Keratinocyte (primary cell): ENCODE measurements at regions not wholly inside any gene's neighbourhood (a gene's known extent, or its start where the extent isn't known, plus 50 kb on each side); places are given as distances from the start of the nearest gene placed in this dataset.
"Not testable (repeated sequence)": the region's sequence is repeated elsewhere in the genome, so short reads cannot be mapped to it uniquely, and the experiment has no call there.

Experiments
- DNase-seq: peaks from one replicate; pipeline ENCODE4 v3.0.0-alpha.2; 2011; ENCODE audit warnings: low read depth, missing footprints, low spot score
- FAIRE-seq: peaks from 2 replicates; lab custom pipeline; 2011; peaks lifted over from hg19 to GRCh38; lab: Jason Lieb, UNC
- H2AFZ ChIP-seq: 2 replicates; pipeline ENCODE4 v1.6.0; 2012; ENCODE audit warnings: low read length, control low read depth, inconsistent platforms; ENCODE audit not compliant: control insufficient read depth
- H3K27ac ChIP-seq: 2 replicates; pipeline ENCODE4 v1.5.1; 2011; ENCODE audit warnings: low read length; ENCODE audit not compliant: control insufficient read depth, insufficient read depth
- H3K27me3 ChIP-seq: 3 replicates; pipeline ENCODE4 v1.6.0; 2011; ENCODE audit warnings: low read length; ENCODE audit not compliant: control insufficient read depth, insufficient read depth; ENCODE audit errors: extremely low read depth
- H3K36me3 ChIP-seq, 2 experiments: 2 replicates in 1 of 2; 3 replicates in 1 of 2; pipeline ENCODE4 v1.5.1; 2011; ENCODE audit warnings: low read length in 2 of 2, mild to moderate bottlenecking in 1 of 2; ENCODE audit not compliant: control insufficient read depth in 2 of 2, insufficient read depth in 2 of 2; ENCODE audit errors: extremely low read depth in 1 of 2
- H3K4me1 ChIP-seq: 3 replicates; pipeline ENCODE4 v1.5.1; 2011; ENCODE audit warnings: low read length; ENCODE audit not compliant: control insufficient read depth, insufficient read depth; ENCODE audit errors: extremely low read depth
- H3K4me2 ChIP-seq: 3 replicates; pipeline ENCODE4 v1.6.0; 2011; ENCODE audit warnings: low read depth, low read length; ENCODE audit not compliant: control insufficient read depth, insufficient read depth; ENCODE audit errors: extremely low read depth
- H3K4me3 ChIP-seq, 3 experiments: fragments of 200-600 bp in 1 of 3; sonication (generic) in 1 of 3; 2 replicates in 2 of 3; 3 replicates in 1 of 3; pipeline ENCODE4 v1.5.1; 2011 to 2016; ENCODE audit warnings: low read length in 3 of 3, mild to moderate bottlenecking in 3 of 3, control low read depth in 2 of 3, inconsistent platforms in 1 of 3, low read depth in 1 of 3, mixed read lengths in 1 of 3, mixed run types in 1 of 3, moderate library complexity in 1 of 3; ENCODE audit not compliant: control insufficient read depth in 2 of 3, insufficient read depth in 2 of 3; ENCODE audit errors: extremely low read depth in 1 of 3
- H3K79me2 ChIP-seq: 2 replicates; pipeline ENCODE4 v1.6.0; 2012; ENCODE audit warnings: low read length; ENCODE audit not compliant: control insufficient read depth, insufficient read depth
- H3K9ac ChIP-seq: 3 replicates; pipeline ENCODE4 v1.6.0; 2011; ENCODE audit warnings: low read length; ENCODE audit not compliant: control insufficient read depth, insufficient read depth; ENCODE audit errors: extremely low read depth
- H3K9me1 ChIP-seq: 3 replicates; pipeline ENCODE4 v1.6.0; 2011; ENCODE audit warnings: low read length; ENCODE audit not compliant: control insufficient read depth, insufficient read depth; ENCODE audit errors: extremely low read depth
- H3K9me3 ChIP-seq: 2 replicates; pipeline ENCODE4 v1.5.1; 2012; ENCODE audit warnings: low read depth, low read length; ENCODE audit not compliant: control insufficient read depth
- H4K20me1 ChIP-seq: 3 replicates; pipeline ENCODE4 v1.6.0; 2011; ENCODE audit warnings: low read length; ENCODE audit not compliant: control insufficient read depth, insufficient read depth; ENCODE audit errors: extremely low read depth
- EZH2 ChIP-seq: IDR thresholded peaks from one replicate; pipeline ENCODE4 v1.6.1; 2012; ENCODE audit warnings: inconsistent platforms, mild to moderate bottlenecking, low read length, moderate library complexity
- dilution Hi-C: fragments of 300-500 bp; cut with MboI; formaldehyde crosslinking; loops from one replicate; pipeline ENCODE4 v1.7.0; 2020; ENCODE audit warnings: low sequenced_read_pairs; ENCODE audit not compliant: extremely low pct_ligation_motif_present
- TF ChIP-seq, protein P1 (sequence below), 3 experiments: IDR thresholded peaks in 1 of 3; conservative IDR thresholded peaks in 1 of 3; optimal IDR thresholded peaks in 1 of 3; 2 replicates in 2 of 3; 3 replicates in 1 of 3; pipeline versions ENCODE3 to v1.5.1; 2011; ENCODE audit warnings: low read length in 3 of 3, mild to moderate bottlenecking in 3 of 3, moderate library complexity in 2 of 3, control low read depth in 1 of 3, inconsistent platforms in 1 of 3; ENCODE audit not compliant: insufficient read depth in 2 of 3; ENCODE audit errors: extremely low read depth in 1 of 3

- Histone ChIP-seq H2AFZ (no peak overlapping the region), H3K4me2 (no peak overlapping the region), H3K27me3 (no peaks in the 10 kb centered on the region), H4K20me1 (no peaks in the 10 kb centered on the region), H3K4me1 (no peaks in the 10 kb centered on the region), H3K9me1 (no peaks in the 10 kb centered on the region), H3K9me3 (peaks cover 4% of the 10 kb centered on the region), H3K27ac (no peak overlapping the region), H3K9ac (no peak overlapping the region), H3K79me2 (no peaks in the 10 kb centered on the region), H3K36me3 (no peaks in the 10 kb centered on the region), H3K4me3 (no peak overlapping the region)
- DNase-seq = no peak
- dilution Hi-C loops = no loop called here
- TF ChIP-seq, protein P1, sequence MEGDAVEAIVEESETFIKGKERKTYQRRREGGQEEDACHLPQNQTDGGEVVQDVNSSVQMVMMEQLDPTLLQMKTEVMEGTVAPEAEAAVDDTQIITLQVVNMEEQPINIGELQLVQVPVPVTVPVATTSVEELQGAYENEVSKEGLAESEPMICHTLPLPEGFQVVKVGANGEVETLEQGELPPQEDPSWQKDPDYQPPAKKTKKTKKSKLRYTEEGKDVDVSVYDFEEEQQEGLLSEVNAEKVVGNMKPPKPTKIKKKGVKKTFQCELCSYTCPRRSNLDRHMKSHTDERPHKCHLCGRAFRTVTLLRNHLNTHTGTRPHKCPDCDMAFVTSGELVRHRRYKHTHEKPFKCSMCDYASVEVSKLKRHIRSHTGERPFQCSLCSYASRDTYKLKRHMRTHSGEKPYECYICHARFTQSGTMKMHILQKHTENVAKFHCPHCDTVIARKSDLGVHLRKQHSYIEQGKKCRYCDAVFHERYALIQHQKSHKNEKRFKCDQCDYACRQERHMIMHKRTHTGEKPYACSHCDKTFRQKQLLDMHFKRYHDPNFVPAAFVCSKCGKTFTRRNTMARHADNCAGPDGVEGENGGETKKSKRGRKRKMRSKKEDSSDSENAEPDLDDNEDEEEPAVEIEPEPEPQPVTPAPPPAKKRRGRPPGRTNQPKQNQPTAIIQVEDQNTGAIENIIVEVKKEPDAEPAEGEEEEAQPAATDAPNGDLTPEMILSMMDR (optimal IDR thresholded peaks at IDR 0.05 in 1 of 3, IDR thresholded peaks at IDR 0.05 in 1 of 3, conservative IDR thresholded peaks at IDR 0.05 in 1 of 3; ENCODE audit: extremely low read depth in 1 of 3, insufficient read depth in 2 of 3, low read length in 3 of 3) = no peak
- TF ChIP-seq EZH2 = no peak
- FAIRE-seq = no peak
Measured at GRCh38 chr2:7759898-7760297, 842.7 kb downstream of the RNF144A start.

- H3K4me1 ChIP-seq, H3K9ac ChIP-seq, H3K27ac ChIP-seq, H3K4me2 ChIP-seq, H3K36me3 ChIP-seq, H3K9me3 ChIP-seq, H3K9me1 ChIP-seq, H2AFZ ChIP-seq, H4K20me1 ChIP-seq, FAIRE-seq, H3K79me2 ChIP-seq, H3K27me3 ChIP-seq, DNase-seq, H3K4me3 ChIP-seq, dilution Hi-C loops: not testable (repeated sequence)
Measured at GRCh38 chr2:7763418-7763817, 846.2 kb downstream of the RNF144A start.

- FAIRE-seq = no peak
- dilution Hi-C loops = no loop called here
Measured at GRCh38 chr2:7765236-7765635, 848.0 kb downstream of the RNF144A start.

More at GRCh38 chr2:7765236-7765635, 848.0 kb downstream of the RNF144A start:
- peaks cover 4% of the 10 kb centered on the region for H3K9me3 ChIP-seq
- H4K20me1 ChIP-seq = no peaks in the 10 kb centered on the region
- no peaks in the 10 kb centered on the region for H3K9me1 ChIP-seq
- peak; percentile 11 for DNase-seq
- no peak overlapping the region for H3K27ac ChIP-seq
- H3K79me2 ChIP-seq = no peaks in the 10 kb centered on the region
- no peaks in the 10 kb centered on the region for H3K4me1 ChIP-seq
- H3K36me3 ChIP-seq = no peaks in the 10 kb centered on the region
- H3K4me2 ChIP-seq = no peak overlapping the region
- H2AFZ ChIP-seq = no peak overlapping the region
- TF ChIP-seq, protein P1 (optimal IDR thresholded peaks at IDR 0.05 in 1 of 3, IDR thresholded peaks at IDR 0.05 in 1 of 3, conservative IDR thresholded peaks at IDR 0.05 in 1 of 3; ENCODE audit: extremely low read depth in 1 of 3, insufficient read depth in 2 of 3, low read length in 3 of 3) = no peak
- TF ChIP-seq EZH2 = no peak
- no peaks in the 10 kb centered on the region for H3K27me3 ChIP-seq
- no peak overlapping the region for H3K4me3 ChIP-seq
- no peak overlapping the region for H3K9ac ChIP-seq
